Natural killer cell treated with Interleukin-12 subunit alpha and Interleukin-12 subunit beta and Interleukin-15 and Interleukin-18, amount 100 ng/mL, for 72 hours (primary cell): ENCODE measurements at regions not wholly inside any gene's neighbourhood (a gene's known extent, or its start where the extent isn't known, plus 50 kb on each side); places are given as distances from the start of the nearest gene placed in this dataset.
"Not testable (repeated sequence)": the region's sequence is repeated elsewhere in the genome, so short reads cannot be mapped to it uniquely, and the experiment has no call there.

Experiments
- ATAC-seq, 2 donors: fragments of 150-1000 bp; cut with Tn5 transposase in 1 of 2; sonication (Bioruptor Pico), chemical (Tn5 transposase) in 1 of 2; 2 replicates each; pipeline ENCODE4 v1.10.0; 2021
- DNase-seq: peaks from one replicate; pipeline ENCODE4 v3.0.0; 2022; ENCODE audit warnings: low spot score
- H3K27ac Mint-ChIP-seq, 2 donors: 1 replicate in 1 of 2; 2 replicates in 1 of 2; pipeline ENCODE4 v1.8.0; 2022; ENCODE audit warnings: mixed read lengths in 2 of 2, mild to moderate bottlenecking in 1 of 2, moderate library complexity in 1 of 2
- H3K27me3 Mint-ChIP-seq, 2 donors: 1 replicate in 1 of 2; 2 replicates in 1 of 2; pipeline ENCODE4 v1.8.0; 2022; ENCODE audit warnings: mixed read lengths in 2 of 2
- H3K36me3 Mint-ChIP-seq: one replicate; pipeline ENCODE4 v1.8.0; 2022; ENCODE audit warnings: mixed read lengths
- H3K4me1 Mint-ChIP-seq, 2 donors: 1 replicate in 1 of 2; 2 replicates in 1 of 2; pipeline ENCODE4 v1.8.0; 2022; ENCODE audit warnings: low read depth in 2 of 2, mixed read lengths in 2 of 2, mild to moderate bottlenecking in 1 of 2
- H3K4me3 Mint-ChIP-seq: one replicate; pipeline ENCODE4 v1.8.0; 2022; ENCODE audit warnings: mixed read lengths
- H3K9me3 Mint-ChIP-seq: 2 replicates; pipeline ENCODE4 v1.8.0; 2022; ENCODE audit warnings: mixed read lengths

DNA sequence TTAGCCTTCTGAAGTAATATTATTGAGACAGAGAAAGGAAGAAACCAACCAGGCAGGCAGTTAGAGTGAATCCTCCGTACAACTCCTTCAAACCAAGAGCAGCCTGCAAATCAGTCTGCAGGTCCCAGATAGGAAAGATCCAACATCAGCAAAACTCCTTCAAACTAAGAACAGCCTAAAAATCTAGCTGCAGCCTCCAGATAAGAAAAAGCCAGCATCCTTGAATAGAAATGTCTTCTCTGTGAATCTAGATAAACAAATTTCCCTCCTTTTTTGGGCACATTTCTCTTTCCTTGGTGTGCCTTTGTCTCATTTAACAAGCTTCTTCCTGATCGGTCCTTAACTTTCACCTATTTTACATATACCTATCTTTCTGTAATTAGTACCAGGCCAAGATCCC is 1004.6 kb upstream of the TMEFF2 start:
- DNase-seq (no peak), ATAC-seq (no peak)
- Mint-ChIP-seq H3K36me3 (peaks cover 6% of the 10 kb centered on the region), H3K4me1 (no peaks in the 10 kb centered on the region), H3K27ac (no peak overlapping the region), H3K27me3 (no peaks in the 10 kb centered on the region), H3K4me3 (no peak overlapping the region), H3K9me3 (peaks cover 12% of the 10 kb centered on the region)

DNA sequence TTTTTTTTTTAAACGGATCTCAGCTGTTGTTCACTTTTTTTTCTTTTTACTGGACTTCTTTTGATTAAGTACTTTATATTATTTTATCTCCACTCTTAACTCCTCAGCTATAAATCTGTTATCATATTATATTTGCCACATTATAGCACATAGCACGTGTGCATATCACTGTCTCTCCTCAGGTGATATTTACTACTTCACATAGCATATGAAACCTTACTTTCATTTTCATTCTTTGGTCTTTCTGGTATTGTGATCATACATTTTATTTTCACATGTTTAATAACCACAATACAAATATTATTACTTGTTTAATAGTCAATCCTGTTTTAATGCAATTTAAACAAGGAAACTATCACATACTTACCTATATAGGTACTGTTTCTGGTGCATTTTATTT is 993.1 kb upstream of the TMEFF2 start:
- no peak for DNase-seq
- H3K27me3 Mint-ChIP-seq, result no peaks in the 10 kb centered on the region
- no peaks in the 10 kb centered on the region for H3K9me3 Mint-ChIP-seq
- H3K27ac Mint-ChIP-seq, result no peak overlapping the region
- no peaks in the 10 kb centered on the region for H3K36me3 Mint-ChIP-seq
- no peaks in the 10 kb centered on the region for H3K4me1 Mint-ChIP-seq
- no peak for ATAC-seq
- no peak overlapping the region for H3K4me3 Mint-ChIP-seq

DNA sequence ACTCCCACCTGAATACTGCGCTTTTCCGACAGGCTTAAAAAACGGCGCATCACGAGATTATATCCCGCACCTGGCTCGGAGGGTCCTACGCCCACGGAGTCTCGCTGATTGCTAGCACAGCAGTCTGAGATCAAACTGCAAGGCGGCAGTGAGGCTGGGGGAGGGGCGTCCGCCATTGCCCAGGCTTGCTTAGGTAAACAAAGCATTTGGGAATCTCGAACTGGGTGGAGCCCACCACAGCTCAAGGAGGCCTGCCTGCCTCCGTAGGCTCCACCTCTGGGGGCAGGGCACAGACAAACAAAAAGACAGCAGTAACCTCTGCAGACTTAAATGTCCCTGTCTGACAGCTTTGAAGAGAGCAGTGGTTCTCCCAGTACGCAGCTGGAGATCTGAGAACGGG is 976.2 kb upstream of the TMEFF2 start:
- H3K36me3 Mint-ChIP-seq, H3K9me3 Mint-ChIP-seq, H3K4me1 Mint-ChIP-seq, DNase-seq, H3K27me3 Mint-ChIP-seq, H3K27ac Mint-ChIP-seq, H3K4me3 Mint-ChIP-seq, ATAC-seq: not testable (repeated sequence)

DNA sequence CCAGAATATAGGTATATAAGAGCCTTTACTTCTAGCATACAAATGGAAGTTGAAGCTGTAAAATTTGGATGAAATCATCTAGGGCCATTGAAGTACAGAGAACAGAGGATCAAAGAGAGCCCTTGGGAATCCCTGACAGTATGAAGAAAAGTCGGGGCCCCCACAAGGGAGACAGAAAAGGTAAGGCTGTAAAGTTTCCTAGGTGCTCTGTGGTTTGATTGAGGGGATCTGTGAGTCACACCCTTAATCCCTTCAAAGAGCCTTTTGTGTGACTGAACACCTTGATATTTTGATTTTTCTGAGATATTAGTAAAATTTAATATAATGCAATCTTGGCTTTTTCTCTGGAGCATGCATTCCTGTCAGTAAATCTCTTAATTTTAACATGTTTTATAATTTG is 961.7 kb upstream of the TMEFF2 start:
- H3K4me1 Mint-ChIP-seq, result no peaks in the 10 kb centered on the region
- peaks cover 15% of the 10 kb centered on the region for H3K36me3 Mint-ChIP-seq
- ATAC-seq, result no peak
- no peak overlapping the region for H3K4me3 Mint-ChIP-seq
- H3K9me3 Mint-ChIP-seq, result peaks cover 24% of the 10 kb centered on the region
- H3K27me3 Mint-ChIP-seq, result no peaks in the 10 kb centered on the region
- no peak overlapping the region for H3K27ac Mint-ChIP-seq
- DNase-seq, result no peak

DNA sequence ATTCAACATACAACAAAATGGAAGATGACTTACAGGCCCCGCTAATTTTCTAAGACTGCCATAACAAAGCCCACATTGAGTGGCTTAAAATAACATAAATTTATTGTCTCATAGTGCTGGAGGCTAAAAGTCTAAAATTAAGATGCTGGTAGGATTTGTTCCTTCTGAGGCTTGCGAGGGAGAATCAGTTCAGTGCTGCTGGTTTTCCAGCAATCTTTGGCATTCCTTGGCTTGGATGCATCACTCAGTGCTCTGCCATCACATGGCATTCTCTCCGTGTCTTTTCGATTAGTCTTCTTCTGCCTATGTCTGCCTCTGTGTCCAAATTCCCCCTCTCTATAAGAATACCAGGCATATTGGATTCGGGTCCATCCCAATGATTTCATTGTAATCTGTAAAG is 959.3 kb upstream of the TMEFF2 start:
- H3K4me3 Mint-ChIP-seq, result no peak overlapping the region
- H3K9me3 Mint-ChIP-seq, result peaks cover 16% of the 10 kb centered on the region
- H3K36me3 Mint-ChIP-seq, result peaks cover 9% of the 10 kb centered on the region
- no peak for ATAC-seq
- DNase-seq, result no peak
- H3K4me1 Mint-ChIP-seq, result no peaks in the 10 kb centered on the region
- no peak overlapping the region for H3K27ac Mint-ChIP-seq
- no peaks in the 10 kb centered on the region for H3K27me3 Mint-ChIP-seq

DNA sequence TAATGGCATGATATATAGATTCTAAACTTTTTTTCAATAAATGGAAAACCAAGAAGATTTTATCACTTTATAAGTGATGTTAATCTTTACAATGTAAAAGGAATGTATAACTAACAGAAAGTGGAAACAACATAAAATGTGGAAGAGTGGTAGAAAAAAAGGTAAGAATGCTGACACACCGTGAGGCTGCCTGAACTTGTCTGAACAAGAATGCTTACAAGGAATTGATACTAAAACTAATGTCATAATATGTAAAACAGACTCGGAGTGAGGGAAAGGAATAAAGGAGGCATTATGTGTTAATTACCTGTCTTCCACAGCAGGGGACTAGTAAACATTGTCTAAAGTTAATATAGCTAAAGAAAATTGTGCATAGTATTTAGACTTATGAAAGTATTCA is 958.8 kb upstream of the TMEFF2 start:
- peaks cover 9% of the 10 kb centered on the region for H3K36me3 Mint-ChIP-seq
- H3K4me3 Mint-ChIP-seq, result no peak overlapping the region
- no peaks in the 10 kb centered on the region for H3K27me3 Mint-ChIP-seq
- ATAC-seq (no peak), DNase-seq (no peak)
- H3K4me1 Mint-ChIP-seq, result no peaks in the 10 kb centered on the region
- H3K9me3 Mint-ChIP-seq, result peaks cover 12% of the 10 kb centered on the region
- no peak overlapping the region for H3K27ac Mint-ChIP-seq

DNA sequence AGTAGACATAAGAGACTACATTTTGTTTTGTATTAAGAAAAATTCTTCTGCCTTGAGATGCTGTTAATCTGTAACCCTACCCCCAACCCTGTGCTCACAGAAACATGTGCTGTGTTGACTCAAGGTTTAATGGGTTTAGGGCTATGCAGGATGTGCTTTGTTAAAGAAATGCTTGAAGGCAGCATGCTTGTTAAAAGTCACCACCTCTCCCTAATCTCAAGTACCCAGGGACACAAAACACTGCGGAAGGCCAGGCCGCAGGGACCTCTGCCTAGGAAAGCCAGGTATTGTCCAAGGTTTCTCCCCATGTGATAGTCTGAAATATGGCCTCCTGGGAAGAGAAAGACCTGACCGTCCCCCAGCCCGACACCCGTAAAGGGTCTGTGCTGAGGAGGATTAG is 947.7 kb upstream of the TMEFF2 start:
- H3K27ac Mint-ChIP-seq, DNase-seq, ATAC-seq, H3K4me1 Mint-ChIP-seq, H3K4me3 Mint-ChIP-seq, H3K27me3 Mint-ChIP-seq, H3K36me3 Mint-ChIP-seq: not testable (repeated sequence)
- peaks cover 13% of the 10 kb centered on the region for H3K9me3 Mint-ChIP-seq

- ATAC-seq (no peak), DNase-seq (no peak)
- Mint-ChIP-seq H3K4me1 (no peaks in the 10 kb centered on the region), H3K36me3 (no peaks in the 10 kb centered on the region), H3K27ac (no peak overlapping the region), H3K27me3 (no peaks in the 10 kb centered on the region), H3K4me3 (no peak overlapping the region), H3K9me3 (peaks cover 9% of the 10 kb centered on the region)
These were observed 947.3 kb upstream of the TMEFF2 start for GRCh38 chr2:193141998-193142397.

- not testable (repeated sequence) for H3K9me3 Mint-ChIP-seq, H3K36me3 Mint-ChIP-seq, ATAC-seq, DNase-seq, H3K27me3 Mint-ChIP-seq, H3K27ac Mint-ChIP-seq, H3K4me3 Mint-ChIP-seq, H3K4me1 Mint-ChIP-seq
These were observed 946.2 kb upstream of the TMEFF2 start for GRCh38 chr2:193140895-193141294.

- H3K4me1 Mint-ChIP-seq, result no peaks in the 10 kb centered on the region
- no peaks in the 10 kb centered on the region for H3K36me3 Mint-ChIP-seq
- no peak for ATAC-seq
- peaks cover 7% of the 10 kb centered on the region for H3K9me3 Mint-ChIP-seq
- no peak overlapping the region for H3K27ac Mint-ChIP-seq
- no peak overlapping the region for H3K4me3 Mint-ChIP-seq
- DNase-seq, result no peak
- no peaks in the 10 kb centered on the region for H3K27me3 Mint-ChIP-seq
These were observed 930.1 kb upstream of the TMEFF2 start for GRCh38 chr2:193124815-193125214.

- Mint-ChIP-seq H3K4me3 (no peak overlapping the region), H3K9me3 (no peaks in the 10 kb centered on the region), H3K27ac (no peak overlapping the region), H3K4me1 (no peaks in the 10 kb centered on the region), H3K27me3 (no peaks in the 10 kb centered on the region), H3K36me3 (no peaks in the 10 kb centered on the region)
- ATAC-seq (no peak), DNase-seq (no peak)
These were observed 920.1 kb upstream of the TMEFF2 start for GRCh38 chr2:193114827-193115226.

- no peaks in the 10 kb centered on the region for H3K4me1 Mint-ChIP-seq
- ATAC-seq, result no peak
- no peaks in the 10 kb centered on the region for H3K27me3 Mint-ChIP-seq
- no peaks in the 10 kb centered on the region for H3K9me3 Mint-ChIP-seq
- no peak overlapping the region for H3K4me3 Mint-ChIP-seq
- no peak for DNase-seq
- no peaks in the 10 kb centered on the region for H3K36me3 Mint-ChIP-seq
- no peak overlapping the region for H3K27ac Mint-ChIP-seq
These were observed 918.3 kb upstream of the TMEFF2 start for GRCh38 chr2:193112986-193113385.

DNA sequence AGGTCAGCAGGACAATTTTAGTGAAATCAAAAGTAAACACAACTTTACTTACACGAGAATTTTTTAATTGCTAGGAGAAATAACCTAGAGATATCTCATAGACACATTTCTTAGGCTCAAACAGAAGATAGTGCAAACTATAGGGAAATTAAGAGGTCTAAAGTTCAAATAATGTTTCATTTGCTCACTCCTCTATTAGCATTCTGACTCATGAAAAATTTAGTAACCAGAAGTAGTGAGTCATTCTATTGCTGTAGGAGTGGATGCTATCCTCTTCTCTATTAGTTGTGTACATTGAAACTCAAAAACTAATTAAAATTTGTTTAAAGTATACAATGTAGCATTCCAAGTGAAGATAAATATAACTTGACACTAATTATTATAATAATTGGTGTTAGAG is 908.3 kb upstream of the TMEFF2 start:
- Mint-ChIP-seq H3K9me3 (peaks cover 8% of the 10 kb centered on the region), H3K4me1 (no peaks in the 10 kb centered on the region), H3K27ac (no peak overlapping the region), H3K36me3 (peaks cover 4% of the 10 kb centered on the region), H3K27me3 (no peaks in the 10 kb centered on the region), H3K4me3 (no peak overlapping the region)
- ATAC-seq, result no peak
- DNase-seq, result no peak

DNA sequence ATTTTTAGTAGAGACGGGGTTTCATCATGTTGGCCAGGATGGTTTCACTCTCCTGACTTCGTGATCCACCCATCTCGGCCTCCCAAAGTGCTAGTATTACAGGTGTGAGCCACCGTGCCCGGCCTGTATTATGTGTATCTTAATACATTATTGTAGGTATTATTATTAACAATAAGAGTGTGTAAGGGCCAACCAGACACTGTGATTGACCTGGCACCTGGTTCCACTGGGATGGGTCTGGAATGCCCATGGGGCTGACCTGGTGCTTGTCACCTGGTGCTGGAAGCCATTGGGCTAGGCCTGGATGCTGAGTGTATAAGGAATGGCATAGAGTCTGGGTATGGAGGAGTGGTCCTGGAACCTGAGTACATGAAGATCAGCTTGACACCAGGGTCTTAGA is 906.9 kb upstream of the TMEFF2 start:
- no peak for ATAC-seq
- Mint-ChIP-seq H3K4me3 (no peak overlapping the region), H3K36me3 (peaks cover 4% of the 10 kb centered on the region), H3K4me1 (no peaks in the 10 kb centered on the region), H3K27ac (no peak overlapping the region), H3K27me3 (no peaks in the 10 kb centered on the region), H3K9me3 (peaks cover 12% of the 10 kb centered on the region)
- DNase-seq, result no peak

DNA sequence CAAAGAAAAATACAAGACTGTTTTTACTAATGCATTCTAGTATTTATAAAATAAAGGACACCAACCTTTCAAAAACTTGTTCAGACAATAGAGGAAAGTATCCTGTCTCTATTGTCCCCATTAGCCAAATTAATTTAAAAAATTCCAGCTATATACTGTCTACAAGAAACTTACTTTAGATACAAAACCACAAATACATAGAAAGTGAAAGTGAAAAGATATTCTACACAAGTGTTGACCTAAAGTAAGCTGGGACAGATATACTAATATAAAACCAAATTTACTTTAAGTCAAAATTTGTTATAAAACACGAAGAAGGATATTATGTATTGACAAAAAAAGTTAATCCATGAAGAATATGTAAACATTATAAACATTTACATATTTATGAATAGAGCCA is 893.3 kb upstream of the TMEFF2 start:
- Mint-ChIP-seq H3K4me3 (no peak overlapping the region), H3K27ac (no peak overlapping the region), H3K27me3 (no peaks in the 10 kb centered on the region), H3K4me1 (no peaks in the 10 kb centered on the region), H3K36me3 (no peaks in the 10 kb centered on the region), H3K9me3 (peaks cover 8% of the 10 kb centered on the region)
- DNase-seq (no peak), ATAC-seq (no peak)
